GM12874 (cell line): ENCODE measurements at regions not wholly inside any gene's neighbourhood (a gene's known extent, or its start where the extent isn't known, plus 50 kb on each side); places are given as distances from the start of the nearest gene placed in this dataset.

Source experiments
- CTCF ChIP-seq: IDR thresholded peaks from 2 replicates; pipeline ENCODE4 v1.5.1; 2011; ENCODE audit warnings: low read depth, mild to moderate bottlenecking, control low read depth, low read length, moderate library complexity; ENCODE audit not compliant: insufficient read depth

- no peak for TF ChIP-seq CTCF
Measured at GRCh38 chr21:16283516-16283915, 553.7 kb downstream of the USP25 start.

GRCh38 chr21:16285605-16286126 lies 555.9 kb downstream of the USP25 start:
- TF ChIP-seq CTCF, result no peak

GRCh38 chr21:16287046-16287445 lies 557.3 kb downstream of the USP25 start:
- no peak for TF ChIP-seq CTCF

GRCh38 chr21:16291296-16291695 lies 561.5 kb downstream of the USP25 start:
- no peak for TF ChIP-seq CTCF

- TF ChIP-seq CTCF, result no peak
Measured at GRCh38 chr21:16294128-16294527, 564.3 kb downstream of the USP25 start.

GRCh38 chr21:16302851-16303282 lies 573.1 kb downstream of the USP25 start:
- TF ChIP-seq CTCF, result no peak

GRCh38 chr21:16304174-16305095 lies 574.7 kb downstream of the USP25 start:
- no peak for TF ChIP-seq CTCF
